Activated CD4-positive, alpha-beta T cell treated with anti-CD3 and anti-CD28 coated beads, Interleukin-2, amount 50 U/mL, for 16 hours (primary cell): ENCODE measurements at regions not wholly inside any gene's neighbourhood (a gene's known extent, or its start where the extent isn't known, plus 50 kb on each side); places are given as distances from the start of the nearest gene placed in this dataset.
"Not testable (repeated sequence)": the region's sequence is repeated elsewhere in the genome, so short reads cannot be mapped to it uniquely, and the experiment has no call there.

Experiments
- DNase-seq: peaks from one replicate; pipeline ENCODE4 v3.0.0-alpha.2; 2020

DNA sequence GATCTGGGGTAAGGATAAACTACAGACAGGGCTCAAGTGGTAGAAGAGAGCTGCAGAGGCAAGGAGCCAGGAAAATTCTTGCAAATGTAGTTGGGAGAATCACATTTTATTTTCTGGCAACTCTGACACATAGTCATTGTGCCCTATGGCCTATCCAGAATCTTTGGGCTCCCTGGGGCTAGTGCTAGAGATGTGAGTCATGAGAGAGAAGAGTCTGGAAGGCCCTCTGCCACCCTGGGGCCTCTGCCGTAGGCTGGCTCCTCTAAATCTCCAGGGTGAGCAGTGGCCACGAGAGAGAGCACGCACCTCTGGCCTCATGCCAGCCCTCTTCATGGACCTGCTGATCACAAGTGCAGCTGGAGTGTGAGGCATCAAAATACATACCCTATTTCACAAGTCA lies 74.3 kb upstream of the SSBP2 start:
- DNase-seq, result no peak

DNA sequence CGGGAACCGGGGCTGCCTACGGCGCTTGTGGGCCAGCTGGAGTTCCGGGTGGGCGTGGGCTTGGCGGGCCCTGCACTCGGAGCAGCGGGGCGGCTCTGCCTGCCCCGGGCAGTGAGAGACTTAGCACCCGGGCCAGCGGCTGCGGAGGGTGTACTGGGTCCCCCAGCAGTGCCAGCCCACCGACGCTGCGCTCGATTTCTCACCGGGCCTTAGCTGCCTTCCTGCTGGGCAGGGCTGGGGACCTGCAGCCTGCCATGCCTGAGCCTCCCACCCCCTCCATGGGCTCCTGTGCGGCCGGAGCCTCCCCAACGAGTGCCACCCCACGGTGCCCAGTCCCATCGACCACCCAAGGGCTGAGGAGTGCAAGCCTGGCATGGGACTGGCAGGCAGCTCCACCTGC lies 72.8 kb upstream of the SSBP2 start:
- not testable (repeated sequence) for DNase-seq

DNA sequence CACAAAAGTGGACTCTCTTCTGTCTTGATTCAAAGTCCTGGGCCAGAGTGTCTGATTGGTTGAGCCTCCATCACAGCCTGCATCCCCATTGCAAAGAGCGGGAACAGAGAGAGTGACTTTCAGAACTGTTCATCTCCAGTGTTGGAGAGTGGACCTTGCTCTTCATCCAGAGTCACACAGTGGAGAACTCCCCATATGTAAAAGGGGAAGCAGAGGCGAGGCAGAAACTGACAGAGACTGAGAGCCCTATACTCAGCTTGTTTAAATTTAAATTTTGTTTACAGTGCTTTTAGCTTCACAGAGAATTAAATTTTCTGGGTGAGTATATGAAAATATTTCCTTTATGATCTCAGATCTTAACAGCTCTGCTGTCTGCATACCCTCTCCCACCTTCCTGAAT lies 70.0 kb upstream of the SSBP2 start:
- DNase-seq, result no peak

DNA sequence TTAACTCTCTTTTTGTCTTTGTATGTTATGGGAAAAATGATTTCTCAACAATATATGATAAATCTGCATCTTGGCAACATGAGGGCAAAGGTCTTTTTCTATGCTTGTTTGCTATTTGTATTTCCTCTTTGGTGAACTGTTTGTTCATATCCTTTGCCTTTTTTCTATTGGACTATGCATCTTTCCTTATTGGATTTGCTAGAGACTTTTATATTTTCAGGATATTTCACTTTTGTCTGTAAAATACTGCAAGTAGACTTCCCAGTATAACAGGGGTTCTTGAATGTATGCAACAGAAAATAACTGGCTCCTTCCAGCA lies 69.4 kb upstream of the SSBP2 start:
- no peak for DNase-seq

DNA sequence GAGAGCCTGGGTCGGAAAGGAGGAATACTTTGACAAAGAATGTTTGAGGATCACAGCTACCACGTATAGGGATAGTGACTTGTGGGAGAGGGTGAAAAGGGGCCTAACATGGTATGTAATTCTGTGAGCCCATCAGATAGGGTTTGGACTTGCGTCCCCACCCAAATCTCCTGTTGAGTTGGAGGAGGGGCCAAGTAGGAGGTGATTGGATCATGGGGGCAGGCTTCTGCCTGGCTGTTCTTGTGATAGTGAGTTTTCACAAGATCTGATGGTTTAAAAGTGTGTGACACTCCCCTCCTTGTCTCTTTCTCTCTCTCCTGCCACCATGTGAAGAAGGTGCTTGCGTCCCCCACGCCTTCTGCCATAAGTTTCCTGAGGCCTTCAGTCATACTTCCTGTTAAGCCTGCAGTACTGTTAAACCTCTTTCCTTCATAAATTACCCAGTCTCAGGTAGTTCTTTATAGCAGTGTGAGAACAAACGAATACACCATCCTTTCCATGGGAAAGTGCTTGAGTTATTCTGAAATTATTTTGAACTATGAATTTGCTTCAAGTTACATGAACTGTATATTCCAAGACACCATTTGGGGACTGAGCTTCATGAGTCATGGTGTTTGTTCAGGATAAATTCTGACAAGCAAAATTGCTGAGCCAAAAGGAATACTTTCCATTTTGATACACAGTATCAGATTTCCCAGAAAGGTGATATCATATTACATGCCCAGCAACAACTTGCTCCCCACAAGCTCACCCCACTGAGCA lies 68.8 kb upstream of the SSBP2 start:
- no peak for DNase-seq

DNA sequence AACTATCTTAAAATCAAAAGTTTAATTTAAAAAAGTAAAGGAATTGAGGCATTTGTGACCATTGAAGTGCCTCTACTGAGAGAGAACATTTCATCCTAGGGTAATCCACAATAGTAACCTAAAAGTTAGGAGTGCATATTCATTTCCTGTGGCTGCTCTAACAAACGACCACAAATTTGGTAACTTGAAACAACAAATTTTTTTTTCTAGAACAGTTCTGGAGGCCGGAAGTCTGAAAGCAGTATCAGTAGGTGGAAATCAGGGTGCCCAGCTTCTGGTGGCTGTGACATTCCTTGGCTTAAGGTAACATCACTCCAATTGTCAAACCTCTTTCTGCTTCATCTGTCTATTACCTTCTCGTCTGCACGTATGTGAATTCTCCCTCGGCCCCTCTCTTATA lies 67.1 kb upstream of the SSBP2 start:
- DNase-seq, result no peak

DNA sequence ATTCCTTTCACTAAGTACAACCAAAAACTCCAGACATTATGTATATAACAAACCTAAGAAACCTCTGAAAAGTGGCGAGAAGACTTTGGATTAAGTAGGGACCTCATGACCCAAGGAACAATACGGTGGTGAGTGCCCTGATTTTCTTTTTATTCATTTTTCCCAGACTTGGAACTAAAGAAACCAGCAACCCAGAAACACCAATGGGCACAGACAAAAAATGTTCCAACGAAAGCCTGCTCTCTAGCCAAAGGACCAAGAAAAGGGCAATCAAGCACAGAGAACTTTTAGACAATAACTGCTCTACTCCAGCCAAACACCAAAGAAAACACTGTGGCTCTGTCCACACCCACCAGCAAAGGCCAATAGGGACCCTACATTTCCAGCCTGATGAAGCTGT lies 66.2 kb upstream of the SSBP2 start:
- no peak for DNase-seq

DNA sequence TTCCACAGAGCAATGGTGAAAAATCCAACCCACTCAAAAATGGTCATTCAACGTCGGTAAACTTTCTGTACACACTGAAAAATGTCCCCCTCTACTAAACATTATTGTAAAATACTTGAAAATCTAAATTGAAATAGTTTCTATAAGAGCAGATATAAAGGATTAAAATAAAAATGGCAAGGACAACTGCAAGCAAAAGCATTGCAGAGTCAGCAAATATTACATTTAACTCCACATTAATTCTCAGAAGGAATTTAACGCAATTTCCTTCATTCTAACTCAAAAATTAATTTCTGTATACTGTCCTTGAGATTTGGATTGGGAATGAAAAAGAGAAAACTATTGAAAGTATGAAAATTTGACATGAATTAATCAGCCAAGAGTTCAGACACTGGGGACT lies 64.4 kb upstream of the SSBP2 start:
- DNase-seq, result no peak

DNA sequence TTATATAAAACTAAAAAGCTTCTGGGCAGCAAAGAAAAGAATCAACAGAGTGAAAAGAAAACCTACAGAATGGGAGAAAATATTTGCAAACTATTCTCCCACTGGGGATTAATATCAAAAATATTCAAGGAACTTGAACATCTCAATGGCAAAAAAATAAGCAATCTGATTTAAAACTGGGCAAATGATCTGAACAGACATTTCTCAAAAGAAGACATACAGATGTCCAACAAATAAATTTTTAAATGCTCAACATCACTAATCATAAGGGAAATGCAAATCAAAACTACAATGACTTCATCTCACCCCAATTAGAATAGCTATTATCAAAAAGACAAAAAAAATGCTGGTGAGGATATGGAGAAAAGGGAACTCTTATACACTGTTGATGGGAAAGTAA lies 57.2 kb upstream of the SSBP2 start:
- DNase-seq, result no peak

DNA sequence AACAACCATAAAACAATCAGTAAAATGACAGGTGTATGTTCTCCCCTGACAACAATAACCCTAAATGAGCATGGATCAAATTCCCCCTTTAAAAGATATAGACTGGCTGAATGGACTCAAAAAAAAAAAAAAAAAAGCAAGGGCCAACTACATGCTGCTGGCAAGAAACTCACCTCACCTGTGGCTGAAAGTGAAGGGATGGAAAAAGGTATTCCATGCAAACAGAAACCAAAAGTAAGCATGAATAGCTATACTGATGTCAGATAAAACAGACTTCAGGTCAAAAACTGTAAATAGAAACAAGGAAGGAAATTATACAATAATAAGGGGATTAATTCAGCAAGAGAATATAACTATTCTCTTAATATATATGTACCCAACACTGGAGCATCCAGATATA lies 54.2 kb upstream of the SSBP2 start:
- DNase-seq, result no peak

DNA sequence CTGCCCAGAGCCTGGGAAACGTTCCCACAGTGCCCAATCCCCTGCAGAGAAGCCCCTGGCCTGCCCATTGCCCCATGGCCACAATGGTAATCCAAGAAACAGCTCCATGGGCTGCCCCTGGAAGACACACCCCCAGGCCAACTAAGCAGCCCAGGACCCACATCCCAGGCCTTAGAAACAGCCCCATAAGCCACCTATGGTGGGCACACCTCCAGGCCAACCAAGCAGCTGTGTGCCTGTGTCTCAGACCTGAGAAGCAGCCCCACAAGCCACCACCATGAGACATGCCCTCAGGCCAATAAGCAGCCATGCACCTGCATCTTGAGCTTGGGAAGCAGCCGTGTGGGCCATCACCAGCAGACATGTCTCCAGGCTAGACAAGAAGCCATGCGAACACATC lies 52.9 kb upstream of the SSBP2 start:
- no peak for DNase-seq

DNA sequence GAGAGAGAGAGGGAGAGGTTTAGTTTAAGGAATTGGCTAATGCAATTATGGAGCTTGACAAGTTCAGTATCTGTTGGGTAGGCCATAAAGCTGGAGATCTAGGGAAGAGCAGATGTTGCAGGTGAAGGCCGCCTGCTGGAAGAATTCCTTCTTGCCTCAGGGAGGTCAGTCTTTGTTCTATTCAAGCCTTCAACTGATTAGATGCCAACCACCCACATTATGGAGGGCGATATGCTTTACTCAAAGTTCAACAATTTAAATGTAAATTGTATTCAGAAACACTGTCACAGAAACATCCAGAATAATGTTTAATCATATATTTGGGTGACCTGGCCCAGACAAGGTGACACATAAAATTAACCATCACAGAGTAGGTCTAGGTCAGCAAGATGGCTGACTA lies 51.7 kb upstream of the SSBP2 start:
- DNase-seq, result no peak

DNA sequence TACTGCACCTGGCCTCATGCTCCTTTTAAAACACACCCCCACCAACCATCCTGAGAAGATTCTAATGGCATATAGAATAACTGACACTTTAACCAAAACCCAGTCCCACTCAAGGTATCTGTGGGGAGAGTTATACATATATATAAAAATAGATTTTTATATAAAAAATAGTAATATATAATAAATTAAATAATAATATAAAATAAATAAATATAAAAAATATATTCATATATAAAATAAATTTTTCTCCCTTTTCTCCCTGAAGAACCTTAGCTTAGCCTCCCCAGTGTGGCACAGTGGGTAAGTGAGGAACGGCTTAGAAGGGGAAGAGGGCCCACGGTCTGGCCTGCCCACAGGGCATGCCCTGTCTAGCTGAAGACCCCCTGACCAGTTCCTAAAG lies 51.1 kb upstream of the SSBP2 start:
- no peak for DNase-seq

DNA sequence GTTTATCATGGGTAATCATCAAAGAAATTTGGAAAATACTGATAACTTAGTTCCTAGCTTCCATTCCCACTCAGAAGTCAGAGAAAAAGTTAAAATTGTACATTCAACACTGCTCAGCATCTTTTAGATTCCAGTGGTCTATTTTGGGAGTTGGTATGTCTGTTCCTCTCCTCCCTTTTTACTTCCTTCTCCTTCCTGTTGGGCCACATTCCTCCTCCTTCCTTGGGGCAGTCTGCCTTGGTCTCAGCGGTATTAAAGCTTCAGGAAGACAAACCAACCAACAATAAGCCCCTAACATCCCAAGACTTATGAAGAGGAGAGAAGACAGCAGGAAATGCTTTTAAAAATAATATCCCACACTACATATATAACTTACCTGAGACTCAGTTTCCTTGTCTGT lies 49.9 kb upstream of the SSBP2 start:
- no peak for DNase-seq
